ENCODE measurements at regions not wholly inside any gene's neighbourhood (a gene's known extent, or its start where the extent isn't known, plus 50 kb on each side); places are given as distances from the start of the nearest gene placed in this dataset.

GRCh38 chr11:88050247-88050646 is 125.0 kb downstream of the RAB38 start:
- Histone ChIP-seq H3K4ac (replicated peaks; ENCODE audit: insufficient read length, low read depth, low read length) (no peak overlapping the region), H4K20me1 (replicated peaks in 1 of 2; ENCODE audit: control insufficient read depth in 1 of 2, insufficient read depth in 2 of 2, low read length in 2 of 2) (no peaks in the 10 kb centered on the region), H3K79me2 (ENCODE audit: control insufficient read depth in 1 of 2, insufficient read depth in 2 of 2, low read length in 2 of 2) (no peaks in the 10 kb centered on the region), H2BK15ac (ENCODE audit: low read length) (no peak overlapping the region), H3K79me1 (ENCODE audit: low read depth, low read length) (no peaks in the 10 kb centered on the region), H3K23ac (ENCODE audit: insufficient read length) (no peak overlapping the region), H3K4me1 (replicated peaks in 1 of 4; ENCODE audit: control insufficient read depth in 3 of 4, insufficient read depth in 4 of 4, low read length in 3 of 4) (no peaks in the 10 kb centered on the region), H2BK20ac (ENCODE audit: low read length) (no peak overlapping the region), H2AK5ac (ENCODE audit: low read depth, low read length) (no peak overlapping the region), H4K5ac (ENCODE audit: insufficient read length, low read depth, low read length) (no peak overlapping the region), H3K23me2 (ENCODE audit: low read depth, low read length) (no peaks in the 10 kb centered on the region), H3K36me3 (ENCODE audit: control insufficient read depth in 2 of 4, insufficient read depth in 4 of 4, low read length in 3 of 4) (no peaks in the 10 kb centered on the region), H2BK5ac (ENCODE audit: low read depth, low read length) (no peak overlapping the region), H3K4me3 (ENCODE audit: extremely low read depth in 1 of 4, insufficient read depth in 2 of 4, low read depth in 3 of 4, low read length in 4 of 4) (no peak overlapping the region), H3K18ac (ENCODE audit: extremely low read depth, low read length) (no peak overlapping the region), H2AFZ (ENCODE audit: low read length) (no peak overlapping the region), H3K9ac (replicated peaks in 1 of 4; ENCODE audit: extremely low read depth in 1 of 4, low read depth in 3 of 4, low read length in 3 of 4) (no peak overlapping the region), H3K14ac (ENCODE audit: insufficient read length) (no peak overlapping the region), H2BK12ac (ENCODE audit: low read depth, low read length) (no peak overlapping the region), H3K27me3 (replicated peaks in 1 of 4; ENCODE audit: control insufficient read depth in 3 of 4, extremely low read depth in 1 of 4, insufficient read depth in 3 of 4, low read length in 3 of 4) (no peaks in the 10 kb centered on the region), H4K8ac (ENCODE audit: extremely low read depth, insufficient read depth, low read length) (no peak overlapping the region), H4K91ac (replicated peaks; ENCODE audit: insufficient read length, low read length) (no peak overlapping the region), H3K9me3 (ENCODE audit: insufficient read depth in 2 of 2, low read depth in 1 of 2, low read length in 1 of 2) (no peaks in the 10 kb centered on the region), H3K56ac (replicated peaks; ENCODE audit: insufficient read length, low read depth, low read length) (no peak overlapping the region), H3K27ac (ENCODE audit: low read depth, low read length) (no peak overlapping the region), H3K4me2 (ENCODE audit: insufficient read depth in 1 of 2, low read depth in 2 of 2, low read length in 2 of 2) (no peak overlapping the region), H2BK120ac (replicated peaks; ENCODE audit: low read depth, low read length) (no peak overlapping the region)
- ChIA-PET CTCF (ENCODE audit: partially characterized antibody) (interaction anchor here (0.7 to 1.4 kb wide), 2 partner anchors 502 to 838 kb away, joined by 3 to 4 read pairs; no protein-coding TSS in a partner anchor), POLR2A (ENCODE audit: partially characterized antibody) (no interaction called here)
- DNase-seq (ENCODE audit: low read depth in 1 of 2, low spot score in 2 of 2), result no peak
- 97% methylated on average over 2 of the region's 2 CpGs; no CpG with 5 or more reads in 1 of the 2 experiments for WGBS, 2 experiments (ENCODE audit: extremely low coverage in 1 of 2, insufficient coverage in 1 of 2, insufficient read length in 1 of 2, insufficient replicate concordance in 2 of 2, low coverage in 1 of 2, low lambda C conversion rate in 2 of 2, missing lambda C conversion rate in 1 of 2)
- TF ChIP-seq HDAC6 (IDR thresholded peaks at IDR 0.05; ENCODE audit: low read depth, low read length), result no peak
- no peak for TF ChIP-seq MAX (IDR thresholded peaks at IDR 0.05)
- TF ChIP-seq JUND (IDR thresholded peaks at IDR 0.05; ENCODE audit: low read length), result no peak
- TF ChIP-seq TCF12 (IDR thresholded peaks at IDR 0.05; ENCODE audit: low read depth, low read length), result no peak
- no peak for TF ChIP-seq PHF8 (conservative IDR thresholded peaks at IDR 0.05; ENCODE audit: low read depth, low read length)
- TF ChIP-seq KDM4A (IDR thresholded peaks at IDR 0.05; ENCODE audit: low read depth, low read length, severe bottlenecking), result no peak
- no peak for TF ChIP-seq CBX8 (IDR thresholded peaks at IDR 0.05; ENCODE audit: borderline replicate concordance, low read depth, low read length)
- TF ChIP-seq NANOG (IDR thresholded peaks at IDR 0.05; ENCODE audit: insufficient read depth, low read depth, low read length, poor library complexity, severe bottlenecking), result no peak
- no peak for TF ChIP-seq SIRT6 (IDR thresholded peaks at IDR 0.05; ENCODE audit: low read length)
- TF ChIP-seq SP1 (IDR thresholded peaks at IDR 0.05; ENCODE audit: low read depth, low read length), result no peak
- TF ChIP-seq SIX5 (IDR thresholded peaks at IDR 0.05; ENCODE audit: low read depth, low read length), result no peak
- TF ChIP-seq ATF2 (IDR thresholded peaks at IDR 0.05; ENCODE audit: low read length), result no peak
- no peak for FAIRE-seq
